T-cell (primary cell): ENCODE measurements at regions not wholly inside any gene's neighbourhood (a gene's known extent, or its start where the extent isn't known, plus 50 kb on each side); places are given as distances from the start of the nearest gene placed in this dataset.

Experiments
- ATAC-seq, 4 experiments: fragments of 200-7000 bp in 3 of 4; fragments of 150-1000 bp in 1 of 4; cut with Tn5 transposase; replicated peaks in 1 of 4; 1 replicate in 3 of 4; 2 replicates in 1 of 4; pipeline ENCODE4 v1.10.0; 2021; ENCODE audit warnings: moderate library complexity in 3 of 4, mild to moderate bottlenecking in 2 of 4, moderate number of reproducible peaks in 1 of 4
- CTCF ChIA-PET, 2 donors: fragments of 300-600 bp; sonication (Branson Sonifier 250); formaldehyde crosslinking; loops; one replicate each; lab custom pipeline; 2022; ENCODE audit warnings: antibody characterized with exemption in 2 of 2; lab: Charles Lee
- POLR2A ChIA-PET, 2 donors: fragments of 300-600 bp; sonication (Branson Sonifier 250); formaldehyde crosslinking; loops; one replicate each; lab custom pipeline; 2022; ENCODE audit warnings: antibody characterized with exemption in 2 of 2; lab: Charles Lee
- DNase-seq, 35 experiments: peaks; one replicate each; pipeline versions ENCODE4 v3.0.0 to v3.0.0-alpha.2; 2013 to 2023
- H3K27ac ChIP-seq: one replicate; pipeline ENCODE4 v1.5.1; 2013; ENCODE audit warnings: low read length
- H3K27me3 ChIP-seq, 2 experiments: replicated peaks in 1 of 2; 1 replicate in 1 of 2; 2 replicates in 1 of 2; pipeline versions ENCODE4 v1.6.1 to v1.7.0; 2013; ENCODE audit warnings: low read length in 1 of 2, mixed read lengths in 1 of 2; ENCODE audit not compliant: control insufficient read depth in 2 of 2, insufficient read depth in 2 of 2; ENCODE audit errors: extremely low read depth in 1 of 2
- H3K36me3 ChIP-seq, 2 donors: 1 replicate in 1 of 2; 2 replicates in 1 of 2; pipeline versions ENCODE4 v1.6.1 to v1.7.0; 2013; ENCODE audit warnings: low read length in 1 of 2; ENCODE audit not compliant: control insufficient read depth in 2 of 2, insufficient read depth in 1 of 2; ENCODE audit errors: extremely low read depth in 1 of 2
- H3K4me1 ChIP-seq, 2 experiments: 1 replicate in 1 of 2; 2 replicates in 1 of 2; pipeline versions ENCODE4 v1.6.1 to v1.7.0; 2013; ENCODE audit warnings: low read length in 2 of 2, mixed read lengths in 1 of 2; ENCODE audit not compliant: insufficient read depth in 2 of 2, control insufficient read depth in 1 of 2; ENCODE audit errors: extremely low read depth in 1 of 2
- H3K4me3 ChIP-seq, 2 donors: 1 replicate in 1 of 2; 2 replicates in 1 of 2; pipeline versions ENCODE4 v1.5.1 to v1.7.0; 2013; ENCODE audit warnings: mild to moderate bottlenecking in 2 of 2, low read length in 1 of 2, moderate library complexity in 1 of 2; ENCODE audit not compliant: control insufficient read depth in 1 of 2; ENCODE audit errors: extremely low read depth in 1 of 2
- H3K9me3 ChIP-seq: 2 replicates; pipeline ENCODE4 v1.7.0; 2013
- H3K27ac Mint-ChIP-seq, 2 donors: one replicate each; pipeline ENCODE4 v1.8.0; 2020 to 2021; ENCODE audit warnings: mild to moderate bottlenecking in 2 of 2, mixed read lengths in 2 of 2
- H3K27me3 Mint-ChIP-seq, 2 donors: one replicate each; pipeline ENCODE4 v1.8.0; 2021 to 2022; ENCODE audit warnings: mixed read lengths in 2 of 2
- H3K36me3 Mint-ChIP-seq: one replicate; pipeline ENCODE4 v1.8.0; 2021; ENCODE audit warnings: mixed read lengths
- H3K4me1 Mint-ChIP-seq, 3 donors: one replicate each; pipeline ENCODE4 v1.8.0; 2020 to 2022; ENCODE audit warnings: mixed read lengths in 3 of 3, mild to moderate bottlenecking in 1 of 3
- H3K4me3 Mint-ChIP-seq, 3 donors: one replicate each; pipeline ENCODE4 v1.8.0; 2020 to 2022; ENCODE audit warnings: mild to moderate bottlenecking in 3 of 3, mixed read lengths in 3 of 3, moderate library complexity in 3 of 3
- H3K9me3 Mint-ChIP-seq, 3 donors: one replicate each; pipeline ENCODE4 v1.8.0; 2020 to 2022; ENCODE audit warnings: mixed read lengths in 3 of 3
- WGBS: methylation state at CpG from one replicate; pipeline ENCODE4 v1.1.5; 2013; ENCODE audit warnings: missing lambda C conversion rate; ENCODE audit not compliant: insufficient coverage; 5-methylcytosine and 5-hydroxymethylcytosine counted together

DNA sequence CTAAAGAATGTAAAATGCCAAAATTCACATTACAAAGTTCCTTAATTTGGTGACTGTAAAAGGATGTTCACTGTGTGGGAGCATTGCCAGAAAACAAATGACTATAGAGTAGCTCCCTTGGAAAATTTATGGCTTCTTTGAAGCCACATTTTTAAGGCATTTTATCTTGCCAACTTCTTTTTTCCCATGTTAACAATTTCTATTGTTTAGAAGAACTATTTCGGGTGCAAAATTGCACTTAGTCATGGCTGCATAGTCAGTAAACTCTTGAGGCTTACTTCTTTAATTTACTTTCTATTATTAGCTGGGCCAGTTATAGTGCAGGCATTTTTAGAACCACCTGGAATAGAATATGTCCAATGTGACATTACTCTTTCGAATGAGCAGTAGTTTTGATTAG, 515.3 kb downstream of the JRKL start:
- H3K27me3 ChIP-seq, result no peaks in the 10 kb centered on the region
- H3K4me3 ChIP-seq, result no peak overlapping the region
- ChIA-PET CTCF (no interaction called here), POLR2A (no interaction called here)
- H3K27ac Mint-ChIP-seq, result no peak overlapping the region
- no peak for DNase-seq
- no peaks in the 10 kb centered on the region for H3K27me3 Mint-ChIP-seq
- ATAC-seq, result no peak
- no peak overlapping the region for H3K4me3 Mint-ChIP-seq
- H3K4me1 Mint-ChIP-seq, result no peaks in the 10 kb centered on the region
- peaks cover 0 to 5% (median 4%) of the 10 kb centered on the region in 3 donors for H3K9me3 Mint-ChIP-seq
- H3K27ac ChIP-seq, result no peak overlapping the region
- H3K4me1 ChIP-seq, result no peaks in the 10 kb centered on the region
- no peaks in the 10 kb centered on the region for H3K9me3 ChIP-seq
- WGBS, result no CpG with 5 or more reads among the region's 2 CpGs
- H3K36me3 ChIP-seq, result no peaks in the 10 kb centered on the region
- H3K36me3 Mint-ChIP-seq, result no peaks in the 10 kb centered on the region

DNA sequence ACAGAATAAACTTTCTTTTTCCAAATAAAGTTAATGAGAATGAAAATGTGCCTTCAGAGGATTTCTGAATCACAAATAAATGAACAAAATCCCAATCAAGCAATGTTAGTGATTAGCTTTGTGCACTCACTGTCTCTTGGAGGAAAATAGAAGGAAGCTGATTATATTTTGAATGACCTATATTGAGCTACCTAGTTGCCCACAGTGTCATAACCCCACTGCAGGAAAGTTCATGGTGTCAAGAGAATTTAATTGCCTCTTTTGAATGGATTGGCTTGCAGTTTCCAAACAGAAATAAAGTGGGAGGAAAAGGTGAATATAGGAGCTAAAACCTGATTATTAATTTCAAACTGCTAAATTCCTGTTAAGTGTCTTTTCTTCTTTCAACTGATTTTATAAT, 515.9 kb downstream of the JRKL start:
- no peak overlapping the region for H3K4me3 ChIP-seq
- no peak overlapping the region for H3K4me3 Mint-ChIP-seq
- DNase-seq (no peak), ATAC-seq (no peak)
- ChIA-PET POLR2A (no interaction called here), CTCF (no interaction called here)
- H3K27ac Mint-ChIP-seq, result no peak overlapping the region
- no peaks in the 10 kb centered on the region for H3K36me3 ChIP-seq
- peaks cover 3 to 9% (median 5%) of the 10 kb centered on the region in 3 donors for H3K9me3 Mint-ChIP-seq
- no peaks in the 10 kb centered on the region for H3K4me1 Mint-ChIP-seq
- H3K9me3 ChIP-seq, result no peaks in the 10 kb centered on the region
- H3K27me3 ChIP-seq, result no peaks in the 10 kb centered on the region
- H3K27ac ChIP-seq, result no peak overlapping the region
- no peaks in the 10 kb centered on the region for H3K36me3 Mint-ChIP-seq
- no peaks in the 10 kb centered on the region for H3K27me3 Mint-ChIP-seq
- no peaks in the 10 kb centered on the region for H3K4me1 ChIP-seq

DNA sequence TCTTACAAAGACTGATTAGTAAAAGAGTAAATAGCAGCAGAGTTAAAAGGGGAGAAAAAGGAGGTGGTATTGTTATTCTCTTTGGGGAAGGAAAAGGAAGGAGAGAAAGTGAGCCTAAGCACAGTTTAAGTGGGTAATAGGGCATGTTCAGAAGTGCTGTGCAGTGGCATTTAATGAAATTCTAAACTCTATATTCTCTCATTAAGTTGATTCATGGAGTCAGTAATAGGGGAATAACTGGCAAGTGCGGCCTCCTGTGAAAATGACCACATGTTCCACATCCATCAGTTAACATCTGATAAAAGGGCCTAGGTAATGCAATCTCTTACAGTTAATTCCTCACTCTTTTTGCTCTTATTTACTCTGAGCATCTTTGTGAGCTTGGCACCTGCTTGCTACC, 516.7 kb downstream of the JRKL start:
- Mint-ChIP-seq H3K4me1 (no peaks in the 10 kb centered on the region), H3K27me3 (no peaks in the 10 kb centered on the region), H3K9me3 (peaks cover 3 to 13% (median 9%) of the 10 kb centered on the region in 3 donors), H3K4me3 (no peak overlapping the region), H3K36me3 (no peaks in the 10 kb centered on the region), H3K27ac (no peak overlapping the region)
- H3K36me3 ChIP-seq, result no peaks in the 10 kb centered on the region
- H3K4me1 ChIP-seq, result no peaks in the 10 kb centered on the region
- ATAC-seq, result no peak
- no peaks in the 10 kb centered on the region for H3K27me3 ChIP-seq
- 71% methylated on average over 1 of the region's 1 CpG for WGBS
- H3K27ac ChIP-seq, result no peak overlapping the region
- no peak overlapping the region for H3K4me3 ChIP-seq
- DNase-seq, result no peak
- H3K9me3 ChIP-seq, result no peaks in the 10 kb centered on the region
- ChIA-PET CTCF (no interaction called here), POLR2A (no interaction called here)

DNA sequence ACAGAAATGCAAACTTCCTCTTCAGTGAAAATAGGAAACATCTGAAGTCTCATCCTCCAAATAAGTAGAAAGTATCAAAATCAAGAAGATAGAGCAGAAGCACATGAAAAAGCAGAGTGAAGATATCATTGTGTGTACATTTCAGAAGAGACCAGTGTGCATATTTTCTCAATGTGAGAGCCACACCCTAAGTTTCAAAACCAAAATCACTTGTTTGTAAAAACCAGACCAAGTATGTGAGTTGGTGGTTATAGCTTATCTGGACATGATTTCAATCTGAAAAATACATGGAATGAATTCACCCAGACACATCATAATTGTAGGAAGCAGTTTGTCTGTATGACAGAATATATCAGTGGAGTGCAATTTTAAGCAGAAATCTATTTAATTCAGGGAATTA, 536.0 kb downstream of the JRKL start:
- Mint-ChIP-seq H3K27me3 (no peaks in the 10 kb centered on the region), H3K36me3 (no peaks in the 10 kb centered on the region), H3K9me3 (peaks cover 0 to 17% (median 15%) of the 10 kb centered on the region in 3 donors), H3K4me3 (no peak overlapping the region), H3K27ac (no peak overlapping the region), H3K4me1 (no peaks in the 10 kb centered on the region)
- POLR2A ChIA-PET, result no interaction called here
- no peaks in the 10 kb centered on the region for H3K36me3 ChIP-seq
- ATAC-seq (no peak), DNase-seq (no peak)
- no peak overlapping the region for H3K4me3 ChIP-seq
- H3K27me3 ChIP-seq, result no peaks in the 10 kb centered on the region
- CTCF ChIA-PET, result no interaction called here
- H3K9me3 ChIP-seq, result no peaks in the 10 kb centered on the region
- H3K27ac ChIP-seq, result no peak overlapping the region
- H3K4me1 ChIP-seq, result no peaks in the 10 kb centered on the region

DNA sequence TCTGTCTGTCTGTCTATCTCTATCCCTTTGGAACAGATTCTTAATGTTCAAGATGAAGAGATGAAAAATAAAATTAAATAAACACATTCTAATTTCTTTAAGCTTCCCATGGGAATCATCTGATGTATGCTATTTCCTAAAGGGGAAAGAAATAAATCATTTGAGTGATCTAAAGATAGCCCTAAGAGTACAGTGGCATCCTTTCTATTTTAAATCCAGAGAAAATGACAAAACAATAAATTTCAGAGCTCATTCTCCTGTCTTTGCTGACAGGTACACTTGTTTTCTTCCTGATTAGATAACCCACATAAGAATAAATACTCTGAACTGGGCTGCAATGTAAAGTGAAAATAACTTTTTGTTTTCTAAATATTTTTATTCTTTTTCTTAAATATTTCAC, 550.4 kb downstream of the JRKL start:
- Mint-ChIP-seq H3K27me3 (no peaks in the 10 kb centered on the region), H3K27ac (no peak overlapping the region), H3K4me1 (no peaks in the 10 kb centered on the region), H3K36me3 (no peaks in the 10 kb centered on the region), H3K9me3 (peaks cover 3 to 5% (median 3%) of the 10 kb centered on the region in 3 donors), H3K4me3 (no peak overlapping the region)
- POLR2A ChIA-PET, result no interaction called here
- no peaks in the 10 kb centered on the region for H3K27me3 ChIP-seq
- H3K4me1 ChIP-seq, result no peaks in the 10 kb centered on the region
- DNase-seq (no peak), ATAC-seq (no peak)
- no peak overlapping the region for H3K27ac ChIP-seq
- no peaks in the 10 kb centered on the region for H3K36me3 ChIP-seq
- CTCF ChIA-PET, result interaction anchor here in 1 of 2 donors (0.6 kb wide), 1 partner anchor 486 kb away, joined by 3 read pairs; no protein-coding TSS in a partner anchor
- H3K4me3 ChIP-seq, result no peak overlapping the region
- H3K9me3 ChIP-seq, result no peaks in the 10 kb centered on the region

DNA sequence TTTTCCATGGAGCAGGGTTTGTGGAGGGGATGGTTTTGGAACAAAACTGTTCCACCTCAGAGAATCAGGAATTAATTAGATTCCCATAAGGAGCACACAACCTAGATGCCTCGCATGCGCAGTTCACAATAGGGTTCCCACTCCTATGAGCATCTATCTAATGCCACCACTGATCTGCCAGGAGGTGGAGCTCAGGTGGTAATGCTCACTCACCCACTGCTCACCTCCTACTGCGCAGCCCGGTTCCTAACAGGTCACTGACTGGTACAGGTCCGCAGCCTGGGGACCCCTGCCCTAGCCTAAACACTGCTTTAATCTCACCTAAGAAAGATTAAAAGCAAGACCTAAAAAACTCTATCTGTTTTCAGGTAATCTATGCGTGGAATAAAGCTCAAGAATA, 553.0 kb downstream of the JRKL start:
- H3K27me3 Mint-ChIP-seq, result no peaks in the 10 kb centered on the region
- no peaks in the 10 kb centered on the region for H3K36me3 Mint-ChIP-seq
- Histone ChIP-seq H3K27ac (no peak overlapping the region), H3K27me3 (no peaks in the 10 kb centered on the region), H3K36me3 (no peaks in the 10 kb centered on the region), H3K4me1 (no peaks in the 10 kb centered on the region), H3K9me3 (no peaks in the 10 kb centered on the region), H3K4me3 (no peak overlapping the region)
- H3K27ac Mint-ChIP-seq, result no peak overlapping the region
- DNase-seq, result no peak
- ChIA-PET CTCF (no interaction called here), POLR2A (no interaction called here)
- H3K4me1 Mint-ChIP-seq, result no peaks in the 10 kb centered on the region
- peaks cover 3 to 5% (median 3%) of the 10 kb centered on the region in 3 donors for H3K9me3 Mint-ChIP-seq
- ATAC-seq, result no peak
- WGBS, result 100% methylated on average over 1 of the region's 6 CpGs
- H3K4me3 Mint-ChIP-seq, result no peak overlapping the region

DNA sequence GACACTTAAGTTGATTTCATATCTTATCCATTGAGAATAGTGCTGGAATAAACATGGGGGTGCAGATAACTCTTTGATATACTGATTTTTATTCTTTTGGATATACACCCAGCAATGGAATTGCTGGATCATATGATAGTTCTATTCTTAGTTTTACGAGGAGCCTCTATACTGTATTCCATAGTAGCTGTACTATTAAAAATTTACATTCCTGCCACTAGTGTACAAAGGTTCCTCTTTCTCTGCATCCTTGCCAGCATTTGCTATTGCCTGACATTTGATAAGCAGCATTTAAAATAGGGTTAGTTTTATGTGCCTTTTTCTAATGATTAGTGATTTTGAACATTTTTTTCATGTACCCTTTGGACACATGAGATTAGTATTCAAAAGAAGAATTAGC, 554.2 kb downstream of the JRKL start:
- ATAC-seq (no peak), DNase-seq (no peak)
- Mint-ChIP-seq H3K36me3 (no peaks in the 10 kb centered on the region), H3K9me3 (peaks cover 0 to 3% (median 3%) of the 10 kb centered on the region in 3 donors), H3K4me3 (no peak overlapping the region), H3K27ac (no peak overlapping the region), H3K27me3 (no peaks in the 10 kb centered on the region), H3K4me1 (no peaks in the 10 kb centered on the region)
- Histone ChIP-seq H3K27ac (no peak overlapping the region), H3K36me3 (no peaks in the 10 kb centered on the region), H3K4me1 (no peaks in the 10 kb centered on the region), H3K27me3 (no peaks in the 10 kb centered on the region), H3K9me3 (no peaks in the 10 kb centered on the region), H3K4me3 (no peak overlapping the region)
- WGBS, result no CpG with 5 or more reads among the region's 1 CpG
- CTCF ChIA-PET, result no interaction called here
- POLR2A ChIA-PET, result no interaction called here
